Fibroblast of villous mesenchyme (primary cell): ENCODE measurements at regions not wholly inside any gene's neighbourhood (a gene's known extent, or its start where the extent isn't known, plus 50 kb on each side); places are given as distances from the start of the nearest gene placed in this dataset.

Experiments used
- DNase-seq: peaks from one replicate; pipeline ENCODE4 v3.0.0-alpha.2; 2010; ENCODE audit warnings: low read depth
- H3K4me3 ChIP-seq: 2 replicates; pipeline ENCODE4 v1.5.1; 2011; ENCODE audit warnings: low read depth, mild to moderate bottlenecking, low read length
- TF ChIP-seq, protein P1 (sequence below): IDR thresholded peaks from 2 replicates; pipeline ENCODE4 v1.5.1; 2012; ENCODE audit warnings: low read depth, mild to moderate bottlenecking, low read length; ENCODE audit not compliant: insufficient read depth

DNA sequence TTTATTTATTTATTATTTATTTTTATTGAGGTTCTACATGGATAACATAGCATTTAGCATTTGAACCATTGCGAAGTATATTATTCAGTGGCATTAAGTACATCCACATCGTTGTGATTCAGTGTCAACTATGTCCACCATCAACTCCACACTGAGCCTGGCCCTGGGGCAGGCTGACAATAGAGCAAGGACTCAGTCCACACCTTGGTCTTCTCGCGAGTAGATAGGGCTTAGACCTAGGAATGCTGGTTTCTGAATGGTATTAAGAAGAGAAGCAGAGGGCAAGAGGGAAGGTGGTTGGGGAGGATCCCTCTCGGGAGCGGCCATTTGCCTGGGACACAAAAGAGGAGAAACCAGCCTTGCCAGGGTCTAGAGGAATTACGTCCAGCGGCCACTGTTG lies 599.2 kb upstream of the MGMT start:
- H3K4me3 ChIP-seq = no peak overlapping the region
- TF ChIP-seq, protein P1, sequence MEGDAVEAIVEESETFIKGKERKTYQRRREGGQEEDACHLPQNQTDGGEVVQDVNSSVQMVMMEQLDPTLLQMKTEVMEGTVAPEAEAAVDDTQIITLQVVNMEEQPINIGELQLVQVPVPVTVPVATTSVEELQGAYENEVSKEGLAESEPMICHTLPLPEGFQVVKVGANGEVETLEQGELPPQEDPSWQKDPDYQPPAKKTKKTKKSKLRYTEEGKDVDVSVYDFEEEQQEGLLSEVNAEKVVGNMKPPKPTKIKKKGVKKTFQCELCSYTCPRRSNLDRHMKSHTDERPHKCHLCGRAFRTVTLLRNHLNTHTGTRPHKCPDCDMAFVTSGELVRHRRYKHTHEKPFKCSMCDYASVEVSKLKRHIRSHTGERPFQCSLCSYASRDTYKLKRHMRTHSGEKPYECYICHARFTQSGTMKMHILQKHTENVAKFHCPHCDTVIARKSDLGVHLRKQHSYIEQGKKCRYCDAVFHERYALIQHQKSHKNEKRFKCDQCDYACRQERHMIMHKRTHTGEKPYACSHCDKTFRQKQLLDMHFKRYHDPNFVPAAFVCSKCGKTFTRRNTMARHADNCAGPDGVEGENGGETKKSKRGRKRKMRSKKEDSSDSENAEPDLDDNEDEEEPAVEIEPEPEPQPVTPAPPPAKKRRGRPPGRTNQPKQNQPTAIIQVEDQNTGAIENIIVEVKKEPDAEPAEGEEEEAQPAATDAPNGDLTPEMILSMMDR = no peak
- no peak for DNase-seq

DNA sequence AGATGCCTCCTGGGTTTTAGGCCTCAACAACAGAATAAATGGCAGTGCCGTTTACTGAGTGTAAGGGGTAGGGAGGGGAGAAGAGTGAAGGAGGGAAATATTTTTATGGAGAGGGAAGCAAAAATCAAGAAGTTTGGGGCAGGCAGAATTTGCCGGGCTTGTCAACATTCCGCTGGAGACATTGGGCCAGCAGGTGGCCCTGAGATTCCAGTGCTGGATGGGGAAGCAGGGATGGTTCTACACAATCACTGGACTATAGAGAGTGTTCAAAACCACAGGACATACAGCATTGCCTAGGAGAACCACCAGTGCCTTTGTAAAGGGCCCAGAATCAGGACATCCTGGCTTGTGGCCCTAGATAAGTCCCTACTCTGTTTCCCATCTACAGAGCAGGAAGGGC lies 598.6 kb upstream of the MGMT start:
- TF ChIP-seq, protein P1 = no peak
- DNase-seq = no peak
- no peak overlapping the region for H3K4me3 ChIP-seq

DNA sequence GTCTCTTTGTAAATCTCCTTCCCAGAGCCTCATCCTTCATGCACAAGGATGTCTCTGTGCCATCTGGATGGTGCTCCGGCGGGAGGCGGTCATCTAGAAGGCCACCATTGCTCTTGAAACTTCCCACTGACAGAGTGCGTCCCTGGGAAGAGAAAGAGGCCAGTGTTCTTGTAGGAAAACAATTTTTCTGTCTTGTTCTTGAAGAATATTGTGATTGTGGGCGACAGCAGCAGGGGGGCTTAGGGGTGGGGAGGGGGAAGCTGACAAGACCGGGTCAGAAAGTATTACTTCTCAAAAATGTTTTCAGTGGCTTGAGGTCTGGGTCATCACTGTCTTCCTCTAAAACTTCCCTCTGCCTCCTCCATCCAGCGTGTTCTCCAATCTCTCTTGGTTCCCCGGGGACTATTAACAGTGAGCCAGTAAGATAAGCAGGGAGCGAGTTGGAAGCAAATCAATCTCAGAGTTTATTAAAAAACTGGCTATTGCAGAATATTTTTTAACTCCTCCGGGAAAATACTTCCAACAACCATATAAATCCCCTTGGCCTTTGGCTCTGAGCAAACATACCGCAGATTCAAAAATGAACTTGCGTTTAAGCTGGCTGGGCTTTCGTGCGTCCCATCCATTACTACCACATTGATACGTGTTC lies 597.8 kb upstream of the MGMT start:
- TF ChIP-seq, protein P1 = no peak
- no peak overlapping the region for H3K4me3 ChIP-seq
- DNase-seq = no peak

- TF ChIP-seq, protein P1 = no peak
- H3K4me3 ChIP-seq = no peak overlapping the region
- DNase-seq = no peak
These were observed 596.0 kb upstream of the MGMT start for GRCh38 chr10:128870830-128871597.

- DNase-seq = no peak
- TF ChIP-seq, protein P1 = no peak
- no peak overlapping the region for H3K4me3 ChIP-seq
These were observed 595.3 kb upstream of the MGMT start for GRCh38 chr10:128871671-128872231.

GRCh38 chr10:128873411-128874054 lies 593.5 kb upstream of the MGMT start:
- no peak overlapping the region for H3K4me3 ChIP-seq
- TF ChIP-seq, protein P1 = no peak
- DNase-seq = no peak
